HG03039 (cell line): ENCODE measurements at regions not wholly inside any gene's neighbourhood (a gene's known extent, or its start where the extent isn't known, plus 50 kb on each side); places are given as distances from the start of the nearest gene placed in this dataset.
"Not testable (repeated sequence)": the region's sequence is repeated elsewhere in the genome, so short reads cannot be mapped to it uniquely, and the experiment has no call there.

ENCODE experiments used
- ATAC-seq: cut with Tn5 transposase; IDR thresholded peaks from one replicate; pipeline ENCODE4 v1.9.1; 2021; ENCODE audit warnings: mild to moderate bottlenecking, moderate library complexity; ENCODE audit not compliant: unreplicated experiment

DNA sequence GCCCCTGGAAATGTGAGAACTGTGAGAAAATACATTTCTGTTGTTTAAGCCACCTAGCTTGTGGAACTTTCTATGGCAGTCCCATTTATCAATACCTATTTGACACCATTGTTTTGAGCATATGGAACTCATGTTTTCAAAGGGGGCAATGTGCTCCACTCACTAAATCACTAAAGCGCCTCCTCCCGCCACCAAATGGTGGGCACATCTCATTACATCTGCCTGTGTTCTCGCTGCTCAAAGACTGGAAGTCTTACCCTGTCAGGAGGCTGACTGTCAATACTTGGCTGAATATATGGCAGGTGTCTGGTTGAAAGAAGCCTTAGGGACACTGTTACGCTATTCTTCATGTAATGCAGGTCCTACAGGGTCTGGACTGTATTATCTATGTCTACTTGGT is 767.7 kb downstream of the TSN start:
- no peak for ATAC-seq

DNA sequence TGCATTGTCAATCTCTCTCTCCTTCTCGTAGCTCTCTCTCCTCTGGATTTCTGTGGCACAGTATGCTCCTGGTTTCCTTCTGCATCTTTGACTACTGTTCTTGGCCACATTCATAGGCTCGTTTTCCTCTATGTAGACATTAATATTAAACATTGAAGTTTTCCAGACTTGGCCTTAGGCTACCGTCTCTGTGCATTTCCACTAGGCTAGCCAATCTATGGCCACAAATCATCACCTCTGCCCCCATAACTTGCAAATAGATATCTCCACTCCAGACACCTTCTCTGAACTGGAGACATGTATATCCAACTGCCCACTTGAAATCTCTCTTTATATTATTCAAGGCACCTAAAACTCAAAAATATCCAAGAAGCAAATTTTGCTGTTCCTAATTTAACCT is 768.5 kb downstream of the TSN start:
- no peak for ATAC-seq

DNA sequence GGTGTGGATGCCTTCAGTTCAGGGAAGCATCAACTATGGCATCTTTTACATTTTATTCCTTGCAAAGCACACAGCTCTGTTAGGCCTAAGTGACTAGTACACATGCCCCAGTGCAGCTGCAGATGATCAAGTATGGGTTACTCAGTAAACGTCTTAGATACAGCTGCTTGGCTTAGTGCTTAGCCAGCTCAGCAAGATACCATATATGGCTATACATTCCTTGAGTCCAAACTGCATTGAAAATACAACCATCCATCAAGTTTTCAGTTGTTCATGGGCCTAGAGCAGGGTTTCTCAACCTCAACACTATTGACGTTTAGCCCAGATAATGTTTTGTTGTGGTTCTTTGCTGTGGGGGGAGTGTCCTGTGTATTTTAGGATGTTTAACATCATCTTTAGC is 769.9 kb downstream of the TSN start:
- no peak for ATAC-seq

GRCh38 chr2:122528061-122528460 is 772.6 kb downstream of the TSN start:
- ATAC-seq: no peak

DNA sequence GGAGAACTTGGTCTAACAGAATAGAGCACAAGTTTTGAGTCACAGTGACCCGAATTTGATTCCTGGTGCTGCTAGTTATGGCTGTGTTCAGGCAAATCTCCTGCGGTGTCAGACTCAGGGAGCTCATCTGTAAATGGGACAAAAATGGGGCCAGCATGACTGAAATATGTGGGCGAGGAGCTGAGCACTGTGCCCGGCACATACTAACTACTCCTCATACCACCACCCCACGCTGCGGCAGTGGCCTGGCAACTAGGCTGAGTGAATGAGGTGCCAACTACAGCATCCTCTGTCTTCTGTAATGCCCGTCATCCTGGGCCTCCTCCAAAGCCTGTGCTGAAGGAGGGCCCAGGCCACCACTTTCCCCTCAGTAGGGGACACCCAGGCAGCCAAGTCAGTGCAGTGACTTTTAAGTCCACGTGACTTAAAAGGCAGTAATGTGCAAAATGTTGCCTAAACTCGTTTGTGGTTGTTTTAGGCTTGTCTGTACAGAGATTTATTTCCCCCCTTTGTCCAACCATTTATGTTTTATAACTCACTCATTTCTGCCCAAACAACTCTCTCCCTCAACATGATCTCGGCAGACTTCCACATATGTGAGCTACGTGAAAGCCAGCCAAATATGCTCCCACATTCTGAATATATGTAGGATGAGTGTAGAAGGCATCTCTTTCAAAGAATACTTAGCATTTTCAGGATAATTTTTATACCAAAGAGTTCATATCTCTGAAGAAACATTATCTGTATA is 773.7 kb downstream of the TSN start:
- ATAC-seq: no peak

DNA sequence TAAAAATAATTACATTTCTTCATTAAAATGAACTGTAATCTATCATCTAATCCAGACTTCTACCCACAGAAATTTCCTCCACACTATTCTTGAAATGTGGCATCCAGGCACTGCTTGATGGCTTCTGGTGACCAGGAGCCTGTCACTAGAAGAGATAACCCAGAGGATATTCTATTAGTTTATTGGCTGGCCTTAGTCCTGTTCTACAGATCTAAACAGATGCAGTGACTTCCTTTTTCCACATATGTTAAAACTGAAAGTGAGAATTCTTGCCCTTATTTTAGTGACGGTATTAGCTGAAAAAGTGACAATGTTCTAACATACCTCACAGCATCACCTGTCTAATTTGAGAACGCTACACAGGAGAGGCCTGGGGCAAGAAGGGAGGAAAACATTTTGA is 775.4 kb downstream of the TSN start:
- no peak for ATAC-seq

DNA sequence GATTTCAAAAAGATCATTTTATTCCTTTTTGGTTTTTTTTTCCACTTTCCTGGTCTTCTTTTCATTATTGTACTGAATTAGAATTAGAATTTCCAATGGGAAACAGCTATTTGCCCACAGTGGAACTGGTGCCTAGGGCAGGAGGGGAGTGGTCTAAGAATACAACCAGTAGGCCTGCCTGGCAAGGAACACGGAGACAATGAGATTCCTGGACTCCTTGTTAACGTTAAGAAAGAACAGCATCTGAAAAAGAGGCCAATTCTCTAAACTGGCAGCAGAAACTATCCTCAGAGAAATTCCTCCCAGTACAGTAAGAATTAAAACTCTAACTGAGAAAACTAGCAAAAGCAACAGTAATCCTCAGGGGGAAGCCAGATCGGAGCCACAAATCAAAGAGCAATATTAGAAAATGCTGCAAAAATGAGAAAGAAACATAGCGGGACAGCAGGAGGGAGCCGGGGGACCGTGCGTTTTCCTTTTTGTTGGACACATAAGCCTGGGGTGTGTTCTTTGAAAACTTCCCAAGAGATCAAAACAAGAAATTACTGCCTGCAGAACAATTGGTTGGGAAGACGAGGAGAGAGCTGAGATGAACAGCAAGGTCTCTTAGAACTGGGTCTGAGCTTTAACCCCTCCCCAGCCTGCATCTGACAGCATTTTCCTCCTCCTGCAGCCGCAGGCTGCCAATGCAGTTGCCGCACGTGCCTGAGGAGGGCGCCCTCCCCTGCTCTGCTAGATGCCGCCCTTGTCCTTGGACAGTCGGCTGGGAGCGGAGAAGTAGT is 776.0 kb downstream of the TSN start:
- no peak for ATAC-seq

DNA sequence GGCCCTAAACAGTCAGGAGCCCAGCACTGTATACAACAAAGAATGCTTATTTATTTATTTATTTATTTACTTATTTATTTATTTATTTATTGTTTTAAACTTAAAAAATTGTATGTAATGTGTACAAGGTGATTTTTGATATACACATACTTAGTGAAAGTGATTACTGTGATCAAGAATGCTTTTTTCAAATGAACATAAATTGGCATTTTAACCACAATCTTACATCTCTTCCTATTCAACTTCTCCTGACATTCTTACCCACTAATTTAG is 776.6 kb downstream of the TSN start:
- no peak for ATAC-seq

GRCh38 chr2:122532481-122532880 is 777.0 kb downstream of the TSN start:
- no peak for ATAC-seq

- ATAC-seq: no peak
Observed at GRCh38 chr2:122535960-122536505, 780.6 kb downstream of the TSN start.

DNA sequence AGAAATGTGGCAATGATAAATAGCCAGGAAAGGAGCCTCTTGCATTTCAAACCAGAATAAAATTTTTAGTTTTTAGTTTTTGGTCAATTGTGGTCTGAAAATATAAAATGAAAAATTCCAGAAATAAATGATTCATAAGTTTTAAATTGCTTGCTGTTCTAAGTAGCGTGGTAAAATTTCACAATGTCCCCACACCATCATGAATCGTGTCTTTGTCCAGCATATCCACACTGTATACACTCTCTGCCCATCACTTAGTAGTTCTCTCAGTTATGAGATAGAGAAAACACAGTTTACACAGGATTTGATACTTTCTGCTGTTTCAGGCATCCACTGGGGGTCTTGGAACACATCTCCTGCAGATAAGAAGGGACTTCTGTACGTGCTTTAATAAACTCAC is 783.9 kb downstream of the TSN start:
- ATAC-seq: no peak

DNA sequence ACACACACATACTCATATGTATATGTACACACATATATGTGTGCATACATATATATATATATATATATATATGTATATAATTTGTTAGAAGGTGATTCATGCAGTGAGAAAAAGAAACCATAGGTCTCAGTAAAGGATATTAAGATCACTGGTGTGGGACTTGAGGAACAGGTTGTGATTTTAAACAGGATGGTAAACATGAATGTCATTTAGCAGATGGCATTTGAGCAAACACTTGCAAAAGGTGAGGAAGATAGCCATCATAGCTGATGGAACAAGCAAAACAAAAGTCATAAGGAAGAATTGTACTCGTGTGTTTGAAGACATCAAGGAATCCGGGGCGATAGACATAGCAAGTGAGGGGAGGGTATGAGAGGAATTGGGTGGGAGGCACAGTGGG is 784.5 kb downstream of the TSN start:
- ATAC-seq: no peak

DNA sequence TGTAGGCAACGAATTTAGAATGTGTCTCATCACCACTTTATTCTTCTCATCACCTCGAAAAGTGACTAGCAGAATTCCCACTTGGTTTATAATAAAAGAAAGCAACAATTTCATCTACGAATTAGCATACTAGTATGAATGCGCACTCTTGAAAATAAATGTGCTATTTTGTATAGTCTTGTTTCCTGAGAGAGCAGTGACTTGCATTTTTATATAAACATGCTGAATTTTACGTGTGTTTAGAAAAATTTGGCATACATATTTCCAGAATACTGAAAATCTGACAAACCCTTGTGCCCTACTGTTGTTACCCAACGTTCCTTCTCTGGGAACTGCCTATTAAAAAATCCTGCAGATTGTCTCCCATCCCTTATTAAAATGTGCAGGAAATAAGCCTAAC is 786.8 kb downstream of the TSN start:
- no peak for ATAC-seq

DNA sequence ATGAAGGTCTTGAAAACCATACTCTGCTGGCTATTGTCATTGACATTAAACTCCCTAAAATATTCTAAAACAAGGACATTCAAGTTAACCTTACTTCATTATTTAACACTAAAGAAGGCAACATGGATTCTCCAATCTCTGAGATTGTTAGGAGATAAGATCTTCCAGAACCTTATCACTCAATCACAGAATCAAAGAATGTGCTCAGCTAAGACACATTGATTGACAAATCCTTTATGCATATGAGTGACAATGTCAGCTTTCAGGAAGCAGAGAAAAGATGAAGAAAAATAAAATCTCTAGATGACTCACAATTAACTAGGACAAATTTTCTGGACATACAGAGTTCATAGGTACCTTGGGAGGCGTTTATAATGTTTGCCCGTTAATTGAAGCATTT is 787.2 kb downstream of the TSN start:
- ATAC-seq: no peak

- ATAC-seq: no peak
Observed at GRCh38 chr2:122543815-122544214, 788.4 kb downstream of the TSN start.

- no peak for ATAC-seq
Observed at GRCh38 chr2:122545821-122546220, 790.4 kb downstream of the TSN start.

- no peak for ATAC-seq
Observed at GRCh38 chr2:122562775-122563174, 807.3 kb downstream of the TSN start.

GRCh38 chr2:122563781-122564180 is 808.3 kb downstream of the TSN start:
- no peak for ATAC-seq

- ATAC-seq: no peak
Observed at GRCh38 chr2:122564843-122565242, 809.4 kb downstream of the TSN start.

DNA sequence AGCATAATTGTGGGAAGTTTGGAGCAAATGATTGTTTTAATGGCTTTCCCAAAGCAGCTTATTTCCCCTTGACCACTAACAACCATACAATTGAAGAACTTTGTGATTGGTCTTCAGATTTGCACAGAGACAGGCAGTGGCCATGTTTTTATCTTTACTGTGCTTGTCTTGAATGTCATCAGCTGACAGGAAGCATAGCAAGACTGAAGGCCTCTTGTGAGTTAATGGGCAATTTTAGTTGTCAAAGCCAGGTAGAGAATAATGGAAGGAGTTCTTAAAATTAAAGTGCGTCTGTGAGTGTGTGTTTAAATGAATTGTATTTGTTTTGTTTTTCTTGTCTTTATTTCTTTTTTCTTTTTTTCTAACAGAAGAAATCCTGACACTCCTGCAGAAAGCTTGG is 809.9 kb downstream of the TSN start:
- no peak for ATAC-seq

DNA sequence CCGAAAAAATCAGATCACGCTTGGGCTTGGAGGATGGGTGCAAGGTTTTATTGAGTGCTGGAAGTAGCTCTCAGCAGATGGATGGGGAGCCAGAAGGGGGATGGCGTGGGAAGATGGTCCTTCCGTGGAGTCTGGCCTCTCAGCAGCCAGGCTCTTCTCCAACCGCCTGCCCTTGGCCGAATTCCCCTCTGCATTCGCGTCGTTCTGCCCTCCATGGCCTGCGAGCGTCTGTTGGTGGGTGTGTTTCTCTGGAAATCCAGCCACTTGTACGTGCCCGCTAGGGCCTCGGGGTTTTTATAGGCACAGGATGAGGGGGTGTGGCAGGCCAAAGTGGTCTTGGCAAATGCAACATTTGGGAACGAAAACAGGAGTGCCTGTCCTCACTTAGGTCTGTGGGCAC is 815.2 kb downstream of the TSN start:
- no peak for ATAC-seq

GRCh38 chr2:122571471-122571870 is 816.0 kb downstream of the TSN start:
- ATAC-seq: not testable (repeated sequence)

GRCh38 chr2:122575076-122575475 is 819.6 kb downstream of the TSN start:
- no peak for ATAC-seq
